HepG2 (cell line): ENCODE measurements at regions not wholly inside any gene's neighbourhood (a gene's known extent, or its start where the extent isn't known, plus 50 kb on each side); places are given as distances from the start of the nearest gene placed in this dataset.

ENCODE experiments used
- ATAC-seq: fragments of 200-7000 bp; cut with Tn5 transposase; 3 replicates; pipeline ENCODE4 v1.9.1; 2020; ENCODE audit warnings: mild to moderate bottlenecking, moderate library complexity
- BruUV-seq: library from RNA; stranded (reverse); fragments of 400-500 nt; replicated peaks from 2 replicates; lab custom pipeline; 2021; lab: Mats Ljungman, UMichigan
- CTCF ChIA-PET: fragments of 300-600 bp; formaldehyde crosslinking; extraction: SDS; loops from one replicate; lab custom pipeline; 2021; ENCODE audit warnings: low total read pairs, inconsistent platforms, low intra/inter-chr PET ratio; lab: Yijun Ruan, JAX
- POLR2A ChIA-PET: fragments of 350-600 bp; sonication (Branson Sonifier 250); formaldehyde crosslinking; loops from one replicate; lab custom pipeline; 2020; ENCODE audit warnings: antibody characterized with exemption, inconsistent platforms; lab: Yijun Ruan, JAX
- DNase-seq: peaks from one replicate; pipeline ENCODE4 v3.0.0-alpha.2; 2015; ENCODE audit warnings: low spot score
- FAIRE-seq: peaks from 3 replicates; lab custom pipeline; 2011; peaks lifted over from hg19 to GRCh38; lab: Jason Lieb, UNC
- H2AFZ ChIP-seq: one replicate; pipeline ENCODE4 v1.6.1; 2011; ENCODE audit warnings: low read length, inconsistent platforms
- H3K27ac ChIP-seq: fragments of 300-600 bp; 3 replicates; pipeline ENCODE4 v1.8.0; 2011; ENCODE audit warnings: mixed run types, mild to moderate bottlenecking, mixed read lengths, low read length, inconsistent platforms; ENCODE audit not compliant: insufficient read depth; ENCODE audit errors: extremely low read length
- H3K27me3 ChIP-seq, 2 experiments: fragments of 200-600 bp in 1 of 2; 2 replicates in 1 of 2; 3 replicates in 1 of 2; pipeline versions ENCODE4 v1.6.0 to v1.8.0; 2011; ENCODE audit warnings: low read length in 2 of 2, mild to moderate bottlenecking in 2 of 2, moderate library complexity in 2 of 2, inconsistent platforms in 1 of 2; ENCODE audit not compliant: insufficient read depth in 2 of 2, control insufficient read depth in 1 of 2
- H3K36me3 ChIP-seq, 2 experiments: fragments of 200-600 bp in 1 of 2; replicated peaks in 1 of 2; 2 replicates in 1 of 2; 3 replicates in 1 of 2; pipeline versions ENCODE4 v1.5.1 to v1.8.0; 2011; ENCODE audit warnings: low read length in 2 of 2, inconsistent platforms in 1 of 2; ENCODE audit not compliant: insufficient read depth in 2 of 2, control insufficient read depth in 1 of 2
- H3K4me1 ChIP-seq: 2 replicates; pipeline ENCODE4 v1.5.1; 2012; ENCODE audit warnings: low read length, inconsistent platforms; ENCODE audit not compliant: insufficient read depth
- H3K4me2 ChIP-seq: 2 replicates; pipeline ENCODE4 v1.6.0; 2011; ENCODE audit warnings: low read depth, low read length, inconsistent platforms
- H3K4me3 ChIP-seq, 3 experiments: fragments of 200-600 bp in 1 of 3; sonication (generic), shearing (Covaris generic) in 1 of 3; replicated peaks in 1 of 3; 2 replicates each; pipeline ENCODE4 v1.5.1; 2011 to 2016; ENCODE audit warnings: low read length in 3 of 3, inconsistent platforms in 2 of 3, low read depth in 2 of 3, mild to moderate bottlenecking in 2 of 3, control low read depth in 1 of 3, mixed read lengths in 1 of 3; ENCODE audit not compliant: insufficient read depth in 1 of 3
- H3K79me2 ChIP-seq: one replicate; pipeline ENCODE4 v1.6.1; 2011; ENCODE audit warnings: low read length, inconsistent platforms; ENCODE audit not compliant: insufficient read depth
- H3K9ac ChIP-seq: 2 replicates; pipeline ENCODE4 v1.6.0; 2011; ENCODE audit warnings: mild to moderate bottlenecking, low read depth, low read length, inconsistent platforms; ENCODE audit not compliant: insufficient read depth
- H3K9me3 ChIP-seq: 2 replicates; pipeline ENCODE4 v1.5.1; 2012; ENCODE audit warnings: mild to moderate bottlenecking, low read length
- H4K20me1 ChIP-seq: 2 replicates; pipeline ENCODE4 v1.6.0; 2011; ENCODE audit warnings: inconsistent platforms, mild to moderate bottlenecking, low read length, moderate library complexity; ENCODE audit not compliant: insufficient read depth
- AHR ChIP-seq: IDR thresholded peaks from 2 replicates; pipeline ENCODE4 v1.6.1; 2018; ENCODE audit warnings: missing genetic modification reagents, missing compliant biosample characterization
- EP300 ChIP-seq, 3 experiments: sonication (generic) in 1 of 3; formaldehyde crosslinking in 1 of 3; IDR thresholded peaks; 2 replicates each; pipeline versions ENCODE4 v1.5.1 to v1.6.1; 2011 to 2020; ENCODE audit warnings: low read depth in 2 of 3, low read length in 2 of 3, borderline replicate concordance in 1 of 3, improper control_type of control experiment in 1 of 3, mild to moderate bottlenecking in 1 of 3, missing genetic modification reagents in 1 of 3, moderate library complexity in 1 of 3
- ETV6 ChIP-seq: sonication (generic); formaldehyde crosslinking; conservative IDR thresholded peaks from 2 replicates; pipeline ENCODE4 v1.4.0; 2020; ENCODE audit warnings: missing genetic modification reagents
- HIVEP1 ChIP-seq: sonication (generic); formaldehyde crosslinking; IDR thresholded peaks from 2 replicates; pipeline ENCODE4 v1.4.0; 2020; ENCODE audit warnings: mild to moderate bottlenecking, missing genetic modification reagents
- KDM5A ChIP-seq: fragments of 200-600 bp; sonication (generic); IDR thresholded peaks from 2 replicates; pipeline ENCODE4 v1.7.0; 2018; ENCODE audit warnings: antibody characterized with exemption, mild to moderate bottlenecking, low read length, borderline replicate concordance
- LCORL ChIP-seq, 2 experiments: fragments of 450-650 bp in 1 of 2; sonication (generic) in 1 of 2; formaldehyde crosslinking in 1 of 2; IDR thresholded peaks; 2 replicates each; pipeline versions ENCODE4 v1.5.0 to v1.6.1; 2017 to 2020; ENCODE audit warnings: antibody characterized with exemption in 1 of 2, missing genetic modification reagents in 1 of 2
- MXD4 ChIP-seq: IDR thresholded peaks from 2 replicates; pipeline ENCODE4 v1.6.1; 2016; ENCODE audit warnings: mild to moderate bottlenecking, missing biosample characterization, missing genetic modification reagents
- NBN ChIP-seq: fragments of 450-650 bp; conservative IDR thresholded peaks from 2 replicates; pipeline ENCODE4 v1.6.1; 2017
- SNRNP70 ChIP-seq: fragments of 200-400 bp; formaldehyde crosslinking; IDR thresholded peaks from 2 replicates; pipeline ENCODE4 v1.6.1; 2017; ENCODE audit warnings: mild to moderate bottlenecking, low read depth, low read length, moderate library complexity
- TBL1XR1 ChIP-seq: fragments of 150-350 bp; IDR thresholded peaks from 2 replicates; pipeline ENCODE4 v1.6.1; 2014; ENCODE audit warnings: borderline replicate concordance, low read length; ENCODE audit not compliant: partially characterized antibody
- TCF12 ChIP-seq, 2 experiments: fragments of 450-650 bp in 1 of 2; sonication (generic) in 1 of 2; formaldehyde crosslinking in 1 of 2; IDR thresholded peaks; 2 replicates each; pipeline versions ENCODE4 v1.6.1 to v1.8.0; 2017 to 2022; ENCODE audit warnings: antibody characterized with exemption in 1 of 2, mild to moderate bottlenecking in 1 of 2, missing genetic modification reagents in 1 of 2, moderate library complexity in 1 of 2
- TFDP2 ChIP-seq: sonication (generic); formaldehyde crosslinking; IDR thresholded peaks from 2 replicates; pipeline ENCODE4 v1.4.0; 2020; ENCODE audit warnings: missing genetic modification reagents
- TOE1 ChIP-seq: sonication (generic); formaldehyde crosslinking; IDR thresholded peaks from 2 replicates; pipeline ENCODE4 v1.4.0; 2020; ENCODE audit warnings: mild to moderate bottlenecking, missing genetic modification reagents
- ZBTB3 ChIP-seq: sonication (generic); formaldehyde crosslinking; IDR thresholded peaks from 2 replicates; pipeline ENCODE4 v1.4.0; 2020; ENCODE audit warnings: low read depth, mild to moderate bottlenecking, moderate library complexity, missing genetic modification reagents, borderline replicate concordance
- ZFP37 ChIP-seq: sonication (generic); formaldehyde crosslinking; IDR thresholded peaks from 2 replicates; pipeline ENCODE4 v1.4.0; 2020; ENCODE audit warnings: missing genetic modification reagents, borderline replicate concordance
- ZNF558 ChIP-seq: sonication (generic); formaldehyde crosslinking; IDR thresholded peaks from 2 replicates; pipeline ENCODE4 v1.9.0; 2022; ENCODE audit warnings: mild to moderate bottlenecking, missing genetic modification reagents, borderline replicate concordance
- ZNF570 ChIP-seq: sonication (generic); formaldehyde crosslinking; IDR thresholded peaks from 2 replicates; pipeline ENCODE4 v1.4.0; 2020; ENCODE audit warnings: mild to moderate bottlenecking, missing genetic modification reagents, borderline replicate concordance
- ZNF577 ChIP-seq: sonication (generic); formaldehyde crosslinking; IDR thresholded peaks from 2 replicates; pipeline ENCODE4 v1.4.0; 2020; ENCODE audit warnings: mild to moderate bottlenecking, low read depth, missing genetic modification reagents, borderline replicate concordance
- ZNF816 ChIP-seq: sonication (generic); formaldehyde crosslinking; IDR thresholded peaks from 2 replicates; pipeline ENCODE4 v1.8.0; 2022; ENCODE audit warnings: missing genetic modification reagents, mild to moderate bottlenecking, borderline replicate concordance
- WGBS: methylation state at CpG from one replicate; pipeline ENCODE4 v1.1.6; 2017; ENCODE audit warnings: low lambda C conversion rate; 5-methylcytosine and 5-hydroxymethylcytosine counted together
- in situ Hi-C: cut with HindIII; loops from 2 replicates; pipeline ENCODE4 v1.10.0; 2017; ENCODE audit warnings: low pct_unique_long_range_greater_than_20kb; ENCODE audit not compliant: extremely low pct_ligation_motif_present
- intact Hi-C: fragments of 100-400 bp; cut with micrococcal nuclease; formaldehyde crosslinking; loops from one replicate; pipeline ENCODE4 v1.10.0; 2022; ENCODE audit not compliant: unreplicated experiment

DNA sequence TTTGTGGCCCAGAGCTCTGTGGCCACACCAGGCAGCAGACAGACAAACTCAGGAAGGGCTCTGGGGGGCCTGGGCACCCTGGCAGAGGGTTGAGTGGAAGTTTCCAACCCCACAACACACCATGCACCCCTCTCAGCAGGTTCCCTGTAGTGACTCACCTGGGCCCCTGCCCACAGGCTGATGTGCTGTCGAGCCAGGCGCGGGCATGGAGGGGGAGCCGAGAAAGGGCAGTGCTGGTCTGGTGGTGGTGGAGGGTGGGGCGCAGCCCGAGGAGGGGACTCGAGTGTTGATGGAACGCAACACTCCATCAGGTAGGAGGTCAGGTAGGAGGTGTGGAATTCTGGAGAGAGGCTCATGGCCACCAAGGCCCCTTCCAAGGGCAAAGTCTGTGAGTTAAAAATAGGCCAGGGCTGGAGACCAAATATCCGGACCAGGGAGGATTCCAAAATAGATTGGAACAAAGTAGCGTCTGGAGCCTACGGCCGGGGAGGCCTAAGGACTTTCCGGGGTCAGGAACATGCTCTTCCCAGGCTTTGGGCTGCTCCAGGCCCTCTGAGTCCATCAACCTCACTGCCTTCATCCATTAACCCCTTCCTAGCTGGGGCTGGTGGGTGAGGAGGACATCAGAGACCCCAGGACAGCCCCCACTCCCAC lies 191.5 kb upstream of the AJAP1 start:
- Histone ChIP-seq H4K20me1 (no peaks in the 10 kb centered on the region), H3K4me1 (no peaks in the 10 kb centered on the region), H3K36me3 (no peaks in the 10 kb centered on the region), H2AFZ (no peak overlapping the region), H3K4me3 (no peak overlapping the region), H3K4me2 (no peak overlapping the region), H3K27me3 (peaks cover 0 to 17% of the 10 kb centered on the region in 2 experiments; a peak in 3 of 5 replicates), H3K27ac (no peak overlapping the region), H3K9ac (no peak overlapping the region), H3K79me2 (no peaks in the 10 kb centered on the region), H3K9me3 (no peaks in the 10 kb centered on the region)
- ChIA-PET POLR2A (no interaction called here), CTCF (no interaction called here)
- TF ChIP-seq SNRNP70 (no peak), ETV6 (CRISPR knock-in tag) (no peak), EP300 (IDR thresholded peaks at IDR 0.05; ENCODE audit: low read depth in 2 of 2, low read length in 2 of 2) (no peak), EP300 (CRISPR knock-in tag; IDR thresholded peaks at IDR 0.05; ENCODE audit: borderline replicate concordance) (no peak), ZNF558 (CRISPR knock-in tag) (no peak), AHR (no peak), MXD4 (CRISPR knock-in tag) (no peak), ZFP37 (no peak), HIVEP1 (CRISPR knock-in tag) (no peak), KDM5A (no peak)
- no TSS peak for BruUV-seq
- no peak for FAIRE-seq
- 57% methylated on average over 13 of the region's 13 CpGs for WGBS
- in situ Hi-C loops = no loop called here
- intact Hi-C loops = no loop called here
- ATAC-seq = no peak
- DNase-seq = no peak

GRCh38 chr1:4463631-4464030 lies 190.8 kb upstream of the AJAP1 start:
- no peak for ATAC-seq
- no peak for DNase-seq
- BruUV-seq = no TSS peak
- TF ChIP-seq ZNF577 (CRISPR knock-in tag) = no peak
- no peak for TF ChIP-seq NBN
- no peak for TF ChIP-seq TOE1
- no peak for TF ChIP-seq TBL1XR1
- TF ChIP-seq TCF12 (IDR thresholded peaks at IDR 0.05) = no peak
- no peak for TF ChIP-seq TCF12 (CRISPR knock-in tag; IDR thresholded peaks at IDR 0.05)
- TF ChIP-seq ZBTB3 (CRISPR knock-in tag) = no peak
- TF ChIP-seq ZNF816 (CRISPR knock-in tag) = no peak
- no peak for TF ChIP-seq ZNF570
- TF ChIP-seq LCORL (IDR thresholded peaks at IDR 0.05) = no peak
- TF ChIP-seq LCORL (CRISPR knock-in tag; IDR thresholded peaks at IDR 0.05) = no peak
- no peak for TF ChIP-seq TFDP2 (CRISPR knock-in tag)

More at GRCh38 chr1:4463631-4464030, 190.8 kb upstream of the AJAP1 start:
- CTCF ChIA-PET = no interaction called here
- POLR2A ChIA-PET = no interaction called here
- Histone ChIP-seq H3K27ac (no peak overlapping the region), H4K20me1 (no peaks in the 10 kb centered on the region), H3K9me3 (no peaks in the 10 kb centered on the region), H3K4me3 (no peak overlapping the region), H3K4me1 (no peaks in the 10 kb centered on the region), H3K36me3 (no peaks in the 10 kb centered on the region), H3K4me2 (no peak overlapping the region), H2AFZ (no peak overlapping the region), H3K79me2 (no peaks in the 10 kb centered on the region), H3K27me3 (peaks cover 0 to 23% of the 10 kb centered on the region in 2 experiments; a peak in 4 of 5 replicates), H3K9ac (no peak overlapping the region)
- WGBS = 30% methylated on average over 5 of the region's 9 CpGs
- in situ Hi-C loops = no loop called here
- intact Hi-C loops = no loop called here
- FAIRE-seq = no peak
